ENCODE measurements at regions not wholly inside any gene's neighbourhood (a gene's known extent, or its start where the extent isn't known, plus 50 kb on each side); places are given as distances from the start of the nearest gene placed in this dataset.
"Not testable (repeated sequence)": the region's sequence is repeated elsewhere in the genome, so short reads cannot be mapped to it uniquely, and the experiment has no call there.

DNA sequence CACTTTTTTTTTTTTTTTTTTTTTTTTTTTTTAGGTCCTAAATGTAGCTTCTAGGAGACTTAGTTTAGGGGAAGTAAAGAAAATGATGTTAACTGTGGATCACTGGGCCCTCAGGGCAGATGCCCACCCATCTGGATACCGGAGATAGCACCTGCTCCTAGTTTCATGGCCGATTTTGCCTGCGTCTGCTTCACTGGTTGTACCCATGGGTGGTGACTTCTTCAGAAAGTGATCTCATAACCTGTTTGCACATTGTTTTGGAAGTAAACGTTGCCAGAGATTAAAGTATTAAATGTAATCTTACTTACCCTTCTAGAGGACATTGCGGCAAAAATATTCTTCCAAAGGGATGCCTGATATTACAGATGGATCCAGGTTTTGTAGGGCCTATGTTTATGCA is 79.8 kb upstream of the SGK1 start:
- H3K4me3 ChIP-seq (ENCODE audit: low read depth, low read length) = no peak overlapping the region
- TF ChIP-seq, protein P1, sequence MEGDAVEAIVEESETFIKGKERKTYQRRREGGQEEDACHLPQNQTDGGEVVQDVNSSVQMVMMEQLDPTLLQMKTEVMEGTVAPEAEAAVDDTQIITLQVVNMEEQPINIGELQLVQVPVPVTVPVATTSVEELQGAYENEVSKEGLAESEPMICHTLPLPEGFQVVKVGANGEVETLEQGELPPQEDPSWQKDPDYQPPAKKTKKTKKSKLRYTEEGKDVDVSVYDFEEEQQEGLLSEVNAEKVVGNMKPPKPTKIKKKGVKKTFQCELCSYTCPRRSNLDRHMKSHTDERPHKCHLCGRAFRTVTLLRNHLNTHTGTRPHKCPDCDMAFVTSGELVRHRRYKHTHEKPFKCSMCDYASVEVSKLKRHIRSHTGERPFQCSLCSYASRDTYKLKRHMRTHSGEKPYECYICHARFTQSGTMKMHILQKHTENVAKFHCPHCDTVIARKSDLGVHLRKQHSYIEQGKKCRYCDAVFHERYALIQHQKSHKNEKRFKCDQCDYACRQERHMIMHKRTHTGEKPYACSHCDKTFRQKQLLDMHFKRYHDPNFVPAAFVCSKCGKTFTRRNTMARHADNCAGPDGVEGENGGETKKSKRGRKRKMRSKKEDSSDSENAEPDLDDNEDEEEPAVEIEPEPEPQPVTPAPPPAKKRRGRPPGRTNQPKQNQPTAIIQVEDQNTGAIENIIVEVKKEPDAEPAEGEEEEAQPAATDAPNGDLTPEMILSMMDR (IDR thresholded peaks at IDR 0.05; ENCODE audit: insufficient read depth, low read depth, low read length, missing control alignments) = no peak

DNA sequence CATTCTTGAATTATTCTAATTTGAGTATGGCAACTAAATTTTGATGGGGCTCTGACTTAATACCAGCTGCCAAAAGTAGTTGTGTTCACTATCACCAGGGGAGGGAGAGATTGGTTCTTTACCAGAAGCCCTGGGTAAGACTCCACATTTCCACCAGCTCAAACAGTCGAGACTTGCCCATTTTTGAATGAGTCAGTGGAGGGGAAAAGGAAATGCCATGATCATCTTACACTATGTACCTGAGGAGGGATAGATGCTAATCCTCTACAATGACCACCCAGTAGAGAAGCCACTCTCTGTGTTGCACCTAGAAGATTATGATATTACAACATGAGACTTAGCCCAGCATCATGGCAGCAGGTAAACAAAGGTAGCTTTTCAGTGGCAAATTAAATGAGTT is 77.0 kb upstream of the SGK1 start:
- TF ChIP-seq, protein P1 (IDR thresholded peaks at IDR 0.05; ENCODE audit: insufficient read depth, low read depth, low read length, missing control alignments) = no peak
- no peak for DNase-seq (ENCODE audit: low read depth)
- H3K4me3 ChIP-seq (ENCODE audit: low read depth, low read length) = no peak overlapping the region

More for the DNA sequence above, 79.8 kb upstream of the SGK1 start:
- DNase-seq (ENCODE audit: low read depth) = no peak

DNA sequence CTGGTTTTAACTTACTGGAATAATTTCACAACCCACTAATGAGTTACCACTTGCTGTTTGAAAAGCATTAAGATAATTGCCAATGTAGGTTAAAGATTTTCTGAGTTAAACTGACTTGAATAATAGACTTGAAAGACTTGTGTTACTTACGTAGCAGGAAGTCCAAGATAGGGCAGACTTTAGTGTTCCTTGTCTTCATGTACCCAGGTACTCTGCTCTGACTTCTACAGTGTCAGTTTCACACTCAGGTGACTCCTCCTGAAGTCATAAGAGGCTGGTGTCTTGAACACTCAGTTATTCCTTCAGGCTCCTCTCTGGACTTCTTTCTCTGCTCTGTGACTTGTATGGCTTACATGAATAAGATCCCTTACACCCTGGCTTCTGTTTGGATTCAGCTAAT is 76.3 kb upstream of the SGK1 start:
- TF ChIP-seq, protein P1 (IDR thresholded peaks at IDR 0.05; ENCODE audit: insufficient read depth, low read depth, low read length, missing control alignments) = no peak
- no peak for DNase-seq (ENCODE audit: low read depth)
- no peak overlapping the region for H3K4me3 ChIP-seq (ENCODE audit: low read depth, low read length)

DNA sequence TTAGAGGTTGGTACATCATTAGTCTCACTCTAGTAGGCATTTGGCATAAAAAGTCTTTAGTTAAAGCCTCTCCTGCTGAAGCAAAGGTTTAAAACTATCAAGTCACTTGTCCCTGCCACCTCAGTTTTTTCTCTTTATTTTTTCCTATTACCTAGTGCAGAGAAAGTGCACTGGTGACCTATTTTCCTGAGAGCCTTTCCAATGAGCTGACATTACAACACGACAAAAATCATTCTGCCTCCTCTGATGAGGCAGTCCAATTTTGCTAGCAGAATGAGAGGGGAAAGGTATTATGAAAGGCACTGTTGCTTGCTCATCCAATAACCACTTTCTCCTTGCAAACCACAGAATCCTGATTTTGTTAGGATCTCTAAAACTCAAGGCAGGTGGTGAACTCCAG is 73.3 kb upstream of the SGK1 start:
- H3K4me3 ChIP-seq (ENCODE audit: low read depth, low read length) = no peak overlapping the region
- DNase-seq (ENCODE audit: low read depth) = no peak
- TF ChIP-seq, protein P1 (IDR thresholded peaks at IDR 0.05; ENCODE audit: insufficient read depth, low read depth, low read length, missing control alignments) = no peak

DNA sequence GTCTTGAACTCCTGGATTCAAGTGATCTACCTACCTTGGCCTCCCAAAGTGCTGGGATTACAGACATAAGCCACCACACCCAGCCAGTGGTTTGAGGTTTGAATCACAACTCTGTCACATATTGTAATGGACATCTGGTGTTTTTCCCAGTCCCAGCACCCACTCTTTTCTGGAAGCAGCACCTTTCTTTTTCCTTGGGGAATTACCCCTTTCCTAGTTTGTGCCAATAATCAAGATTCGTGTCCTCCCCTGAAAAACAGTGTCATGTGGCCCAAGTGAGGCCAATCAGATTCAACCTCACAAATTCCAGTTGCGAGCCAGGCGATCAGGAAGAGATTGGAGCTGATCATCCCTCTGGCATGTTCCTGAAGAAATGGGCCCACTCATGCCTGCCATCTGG is 71.7 kb upstream of the SGK1 start:
- no peak overlapping the region for H3K4me3 ChIP-seq (ENCODE audit: low read depth, low read length)
- TF ChIP-seq, protein P1 (IDR thresholded peaks at IDR 0.05; ENCODE audit: insufficient read depth, low read depth, low read length, missing control alignments) = no peak

DNA sequence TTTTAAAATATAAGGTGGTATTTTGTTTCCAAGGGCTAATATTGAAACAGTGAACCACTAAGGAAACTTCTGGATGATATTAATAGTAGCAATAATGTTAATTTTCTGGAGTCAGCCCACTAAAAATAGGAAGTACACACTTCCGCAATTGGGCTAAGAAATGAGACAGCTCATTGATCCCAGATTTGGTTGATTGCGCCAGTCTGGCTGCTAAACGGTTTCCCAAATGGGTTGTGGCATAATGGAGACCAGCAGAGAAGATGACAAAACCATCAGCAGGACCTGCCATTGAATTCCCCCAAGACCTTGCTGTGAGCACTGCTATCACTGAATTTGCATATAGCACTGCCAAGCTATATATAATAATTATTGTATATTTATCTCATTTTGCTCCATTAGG is 71.2 kb upstream of the SGK1 start:
- DNase-seq (ENCODE audit: low read depth) = no peak
- no peak overlapping the region for H3K4me3 ChIP-seq (ENCODE audit: low read depth, low read length)
- TF ChIP-seq, protein P1 (IDR thresholded peaks at IDR 0.05; ENCODE audit: insufficient read depth, low read depth, low read length, missing control alignments) = no peak

More for the DNA sequence above, 71.7 kb upstream of the SGK1 start:
- DNase-seq (ENCODE audit: low read depth) = no peak

DNA sequence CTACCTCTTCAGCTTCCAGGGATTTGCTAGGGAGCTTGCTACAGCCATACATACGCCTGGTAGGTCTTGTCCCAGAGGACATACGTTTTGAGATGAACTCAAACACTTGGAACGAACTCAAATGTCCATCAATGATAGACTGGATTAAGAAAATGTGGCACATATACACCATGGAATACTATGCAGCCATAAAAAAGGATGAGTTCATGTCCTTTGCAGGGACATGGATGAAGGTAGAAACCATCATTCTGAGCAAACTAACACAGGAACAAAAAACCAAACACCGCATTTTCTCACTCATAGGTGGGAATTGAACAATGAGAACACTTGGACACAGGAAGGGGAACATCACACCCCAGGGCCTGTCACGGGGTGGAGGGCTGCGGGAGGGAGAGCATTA is 68.6 kb upstream of the SGK1 start:
- H3K4me3 ChIP-seq (ENCODE audit: low read depth, low read length); DNase-seq (ENCODE audit: low read depth): not testable (repeated sequence)
